SK-N-SH (cell line): ENCODE measurements at regions not wholly inside any gene's neighbourhood (a gene's known extent, or its start where the extent isn't known, plus 50 kb on each side); places are given as distances from the start of the nearest gene placed in this dataset.

Experiments used
- CTCF ChIA-PET: fragments of 300-600, 350-600 bp; formaldehyde crosslinking; extraction: SDS; loops from one replicate; lab custom pipeline; 2021; lab: Yijun Ruan, JAX
- POLR2A ChIA-PET: fragments of 350-600 bp; sonication (Branson Sonifier 250); formaldehyde crosslinking; extraction: SDS; loops from one replicate; lab custom pipeline; 2020; ENCODE audit warnings: antibody characterized with exemption, inconsistent platforms; lab: Yijun Ruan, JAX
- DNase-seq: peaks from one replicate; pipeline ENCODE4 v3.0.0; 2012
- H2AFZ ChIP-seq: fragments of 200-600 bp; sonication (generic); 2 replicates; pipeline ENCODE4 v1.8.1; 2016; ENCODE audit warnings: antibody characterized with exemption, mild to moderate bottlenecking, low read depth
- H3F3A ChIP-seq: fragments of 200-600 bp; sonication (generic); replicated peaks from 2 replicates; pipeline ENCODE3; 2016; ENCODE audit warnings: antibody characterized with exemption, mild to moderate bottlenecking; ENCODE audit not compliant: insufficient read depth
- H3K27ac ChIP-seq, 2 experiments: fragments of 200-500 bp in 1 of 2; fragments of 200-600 bp in 1 of 2; sonication (Bioruptor generic) in 1 of 2; sonication (generic), shearing (Covaris generic) in 1 of 2; 2 replicates each; pipeline versions ENCODE4 v1.5.1 to v1.6.1; 2014 to 2016; ENCODE audit warnings: low read depth in 2 of 2, inconsistent platforms in 1 of 2, low read length in 1 of 2, mild to moderate bottlenecking in 1 of 2, mixed read lengths in 1 of 2
- H3K27me3 ChIP-seq: fragments of 200-600 bp; sonication (generic), shearing (Covaris generic); 2 replicates; pipeline ENCODE4 v1.6.1; 2016; ENCODE audit warnings: mixed run types; ENCODE audit not compliant: insufficient read depth
- H3K36me3 ChIP-seq, 2 experiments: fragments of 200-500 bp in 1 of 2; fragments of 200-600 bp in 1 of 2; sonication (Bioruptor generic) in 1 of 2; sonication (generic) in 1 of 2; replicated peaks in 1 of 2; 2 replicates each; pipeline versions ENCODE3 to v1.5.1; 2014 to 2016; ENCODE audit warnings: low read length in 1 of 2, mild to moderate bottlenecking in 1 of 2; ENCODE audit not compliant: insufficient read depth in 2 of 2, control insufficient read depth in 1 of 2
- H3K4me1 ChIP-seq, 2 experiments: fragments of 200-500 bp in 1 of 2; fragments of 200-600 bp in 1 of 2; sonication (Bioruptor generic) in 1 of 2; sonication (generic), shearing (Covaris generic) in 1 of 2; 2 replicates each; pipeline versions ENCODE4 v1.5.1 to v1.6.1; 2014 to 2016; ENCODE audit warnings: low read depth in 1 of 2, low read length in 1 of 2, mixed run types in 1 of 2; ENCODE audit not compliant: insufficient read depth in 2 of 2, control insufficient read depth in 1 of 2
- H3K4me2 ChIP-seq: fragments of 200-600 bp; sonication (generic), shearing (Covaris generic); 2 replicates; pipeline ENCODE4 v1.6.1; 2017; ENCODE audit warnings: mixed run types
- H3K4me3 ChIP-seq, 2 experiments: fragments of 200-500 bp in 1 of 2; fragments of 200-600 bp in 1 of 2; sonication (Bioruptor generic) in 1 of 2; sonication (generic), shearing (Covaris generic) in 1 of 2; 2 replicates each; pipeline versions ENCODE4 v1.5.1 to v1.8.1; 2014 to 2016; ENCODE audit warnings: low read depth in 2 of 2, inconsistent platforms in 1 of 2, low read length in 1 of 2, mild to moderate bottlenecking in 1 of 2, mixed read lengths in 1 of 2, moderate library complexity in 1 of 2
- H3K79me2 ChIP-seq: fragments of 200-600 bp; sonication (generic); 2 replicates; pipeline ENCODE4 v1.8.1; 2017; ENCODE audit warnings: mild to moderate bottlenecking; ENCODE audit not compliant: insufficient read depth
- H3K9ac ChIP-seq: fragments of 200-600 bp; sonication (generic); 2 replicates; pipeline ENCODE4 v1.6.1; 2017; ENCODE audit warnings: mixed run types
- H3K9me2 ChIP-seq: fragments of 200-600 bp; sonication (generic); 2 replicates; pipeline ENCODE4 v1.6.1; 2017; ENCODE audit warnings: mixed run types
- H3K9me3 ChIP-seq: fragments of 200-600 bp; sonication (generic); 2 replicates; pipeline ENCODE4 v1.6.1; 2017; ENCODE audit warnings: mixed run types, mild to moderate bottlenecking, moderate library complexity
- H4K20me1 ChIP-seq: fragments of 200-600 bp; sonication (generic); 2 replicates; pipeline ENCODE4 v1.6.1; 2017; ENCODE audit warnings: mild to moderate bottlenecking, mixed run types; ENCODE audit not compliant: insufficient read depth
- CHD2 ChIP-seq: fragments of 150-350 bp; IDR thresholded peaks from 2 replicates; pipeline ENCODE4 v1.6.1; 2018; ENCODE audit warnings: low read length; ENCODE audit not compliant: partially characterized antibody
- EP300 ChIP-seq, 2 experiments: IDR thresholded peaks; 2 replicates each; pipeline versions ENCODE4 v1.4.0 to v1.6.1; 2012; ENCODE audit warnings: borderline replicate concordance in 1 of 2, low read depth in 1 of 2, low read length in 1 of 2
- FOSL2 ChIP-seq: IDR thresholded peaks from 2 replicates; pipeline ENCODE4 v1.4.0; 2012; ENCODE audit warnings: low read depth, mild to moderate bottlenecking, moderate library complexity, borderline replicate concordance
- GABPA ChIP-seq: IDR thresholded peaks from 2 replicates; pipeline ENCODE4 v1.4.0; 2012; ENCODE audit warnings: low read depth, mild to moderate bottlenecking
- GATA2 ChIP-seq: sonication (generic); formaldehyde crosslinking; IDR thresholded peaks from 2 replicates; pipeline ENCODE4 v1.5.0; 2020; ENCODE audit warnings: mild to moderate bottlenecking, missing genetic modification reagents
- JUND ChIP-seq: IDR thresholded peaks from 2 replicates; pipeline ENCODE4 v1.4.0; 2012
- MXI1 ChIP-seq: IDR thresholded peaks from 2 replicates; pipeline ENCODE4 v1.6.1; 2012; ENCODE audit warnings: mild to moderate bottlenecking, low read depth, low read length, improper control_type of control experiment
- NFIC ChIP-seq: IDR thresholded peaks from 2 replicates; pipeline ENCODE4 v1.4.0; 2012; ENCODE audit warnings: borderline replicate concordance
- NRF1 ChIP-seq: IDR thresholded peaks from 2 replicates; pipeline ENCODE4 v1.6.1; 2012; ENCODE audit warnings: low read depth, mild to moderate bottlenecking, low read length
- PBX3 ChIP-seq: IDR thresholded peaks from 2 replicates; pipeline ENCODE4; 2012
- POLR2AphosphoS5 ChIP-seq: IDR thresholded peaks from 2 replicates; pipeline ENCODE4 v1.6.1; 2012; ENCODE audit warnings: low read depth, low read length
- RAD21 ChIP-seq: IDR thresholded peaks from 2 replicates; pipeline ENCODE4 v1.6.1; 2012; ENCODE audit warnings: mild to moderate bottlenecking, low read length
- RCOR1 ChIP-seq: fragments of 150-350 bp; IDR thresholded peaks from 2 replicates; pipeline ENCODE4 v1.6.1; 2017; ENCODE audit warnings: antibody characterized with exemption, low read length
- RXRA ChIP-seq: IDR thresholded peaks from 2 replicates; pipeline ENCODE4 v1.4.0; 2012; ENCODE audit warnings: low read depth, mild to moderate bottlenecking, borderline replicate concordance
- SIN3A ChIP-seq: IDR thresholded peaks from 2 replicates; pipeline ENCODE4 v1.6.1; 2012; ENCODE audit warnings: low read depth, mild to moderate bottlenecking, low read length, moderate library complexity, borderline replicate concordance
- SMC3 ChIP-seq: IDR thresholded peaks from 2 replicates; pipeline ENCODE4 v1.6.1; 2012; ENCODE audit warnings: low read depth, low read length, improper control_type of control experiment
- TAF1 ChIP-seq: IDR thresholded peaks from 2 replicates; pipeline ENCODE4 v1.6.1; 2012; ENCODE audit warnings: low read depth, mild to moderate bottlenecking, low read length, moderate library complexity, borderline replicate concordance
- TCF12 ChIP-seq: IDR thresholded peaks from 2 replicates; pipeline ENCODE4 v1.4.0; 2012
- TEAD4 ChIP-seq: IDR thresholded peaks from 2 replicates; pipeline ENCODE4 v1.4.0; 2012; ENCODE audit warnings: mild to moderate bottlenecking, borderline replicate concordance; ENCODE audit not compliant: insufficient read depth
- USF1 ChIP-seq: IDR thresholded peaks from 2 replicates; pipeline ENCODE4 v1.4.0; 2012; ENCODE audit warnings: low read depth, borderline replicate concordance
- USF2 ChIP-seq: fragments of 150-350 bp; IDR thresholded peaks from 2 replicates; pipeline ENCODE4 v1.6.1; 2017; ENCODE audit warnings: antibody characterized with exemption, low read length, low read depth, borderline replicate concordance
- YY1 ChIP-seq: IDR thresholded peaks from 2 replicates; pipeline ENCODE4 v1.4.0; 2012; ENCODE audit warnings: low read depth, mild to moderate bottlenecking
- WGBS: methylation state at CpG from one replicate; pipeline ENCODE4 v1.1.6; 2017; ENCODE audit warnings: low lambda C conversion rate; 5-methylcytosine and 5-hydroxymethylcytosine counted together
- TF ChIP-seq, protein P1 (sequence below): fragments of 200-600 bp; sonication (generic); IDR thresholded peaks from 2 replicates; pipeline ENCODE4 v1.6.1; 2017; ENCODE audit warnings: antibody characterized with exemption, mild to moderate bottlenecking, moderate library complexity
- TF ChIP-seq, protein P2 (sequence below): IDR thresholded peaks from 2 replicates; pipeline ENCODE4 v1.4.0; 2012; ENCODE audit warnings: low read depth

GRCh38 chr2:58686776-58687175, 445.7 kb upstream of the FANCL start:
- no peak for DNase-seq
- H3K36me3 ChIP-seq: no peaks in the 10 kb centered on the region
- H3K9me3 ChIP-seq: no peaks in the 10 kb centered on the region
- CTCF ChIA-PET: interaction anchor here (0.7 to 1.1 kb wide), 2 partner anchors 53 to 1904 kb away, joined by 3 read pairs; no protein-coding TSS in a partner anchor
- H2AFZ ChIP-seq: no peak overlapping the region
- H3K4me2 ChIP-seq: no peak overlapping the region
- no peak overlapping the region for H3K27ac ChIP-seq
- WGBS: 76% methylated on average over 1 of the region's 1 CpG
- TF ChIP-seq RCOR1 (no peak), RXRA (no peak), TAF1 (no peak), FOSL2 (no peak), MXI1 (no peak), SMC3 (no peak), YY1 (no peak), NRF1 (no peak), JUND (no peak), CHD2 (no peak)
- H3F3A ChIP-seq: no peaks in the 10 kb centered on the region
- no peaks in the 10 kb centered on the region for H3K9me2 ChIP-seq
- no peaks in the 10 kb centered on the region for H3K27me3 ChIP-seq
- no peaks in the 10 kb centered on the region for H4K20me1 ChIP-seq
- no peak overlapping the region for H3K4me3 ChIP-seq
- no peaks in the 10 kb centered on the region for H3K79me2 ChIP-seq
- H3K4me1 ChIP-seq: no peaks in the 10 kb centered on the region
- H3K9ac ChIP-seq: no peak overlapping the region
- POLR2A ChIA-PET: no interaction called here

DNA sequence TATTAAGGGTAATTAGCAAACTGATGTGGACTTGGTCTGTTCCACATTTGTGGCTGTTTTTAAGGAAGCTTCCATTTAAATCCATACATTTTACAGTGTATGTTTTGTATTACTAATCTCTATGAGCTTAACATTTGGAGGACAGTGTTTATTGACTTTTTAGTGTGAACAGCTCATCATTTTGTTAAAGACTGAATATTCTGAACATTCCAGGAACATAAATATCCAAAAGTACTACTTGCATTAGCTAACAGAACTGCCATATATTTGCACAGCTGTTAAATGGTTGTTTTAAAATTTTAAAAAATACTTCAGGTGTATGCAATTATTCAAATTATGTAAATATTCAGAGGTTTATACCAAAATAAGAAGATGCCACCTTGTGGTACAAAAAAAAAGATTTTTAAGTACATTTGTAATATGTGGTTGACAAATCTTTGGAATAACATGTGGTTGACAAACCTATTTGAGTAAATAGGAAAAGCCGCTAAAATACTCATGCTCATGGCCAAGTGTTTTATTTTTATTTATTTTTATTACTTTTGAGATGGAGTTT, 439.7 kb upstream of the FANCL start:
- POLR2A ChIA-PET: no interaction called here
- Histone ChIP-seq H3K4me1 (no peaks in the 10 kb centered on the region; a peak in 1 of 4 replicates), H3K4me2 (no peak overlapping the region), H3K27me3 (no peaks in the 10 kb centered on the region), H3K9me3 (no peaks in the 10 kb centered on the region), H2AFZ (no peak overlapping the region), H3K9me2 (no peaks in the 10 kb centered on the region), H3K36me3 (no peaks in the 10 kb centered on the region), H3K4me3 (no peak overlapping the region), H3F3A (no peaks in the 10 kb centered on the region), H3K79me2 (no peaks in the 10 kb centered on the region), H3K9ac (no peak overlapping the region), H4K20me1 (no peaks in the 10 kb centered on the region), H3K27ac (no peak overlapping the region)
- DNase-seq: no peak
- CTCF ChIA-PET: interaction anchor here (0.6 to 2.2 kb wide), 18 partner anchors 10 to 937 kb away, joined by 3 to 16 read pairs (median 4); no protein-coding TSS in a partner anchor
- WGBS: 86% methylated on average over 1 of the region's 1 CpG
- TF ChIP-seq SIN3A (no peak), RAD21 (peak; percentile 23; the same call in 1 of the 2 replicates), RXRA (no peak), PBX3 (no peak), YY1 (no peak), NFIC (no peak), GABPA (no peak), USF1 (no peak), USF2 (no peak), POLR2AphosphoS5 (no peak), TCF12 (no peak), SMC3 (0 out of 2 replicates have a peak, but pooled peaks have one; percentile 12), GATA2 (CRISPR knock-in tag) (no peak), JUND (no peak), EP300 (IDR thresholded peaks at IDR 0.05; ENCODE audit: borderline replicate concordance in 1 of 2, low read depth in 1 of 2, low read length in 1 of 2) (no peak), TEAD4 (no peak), MXI1 (no peak), NRF1 (no peak)
- TF ChIP-seq, protein P1, sequence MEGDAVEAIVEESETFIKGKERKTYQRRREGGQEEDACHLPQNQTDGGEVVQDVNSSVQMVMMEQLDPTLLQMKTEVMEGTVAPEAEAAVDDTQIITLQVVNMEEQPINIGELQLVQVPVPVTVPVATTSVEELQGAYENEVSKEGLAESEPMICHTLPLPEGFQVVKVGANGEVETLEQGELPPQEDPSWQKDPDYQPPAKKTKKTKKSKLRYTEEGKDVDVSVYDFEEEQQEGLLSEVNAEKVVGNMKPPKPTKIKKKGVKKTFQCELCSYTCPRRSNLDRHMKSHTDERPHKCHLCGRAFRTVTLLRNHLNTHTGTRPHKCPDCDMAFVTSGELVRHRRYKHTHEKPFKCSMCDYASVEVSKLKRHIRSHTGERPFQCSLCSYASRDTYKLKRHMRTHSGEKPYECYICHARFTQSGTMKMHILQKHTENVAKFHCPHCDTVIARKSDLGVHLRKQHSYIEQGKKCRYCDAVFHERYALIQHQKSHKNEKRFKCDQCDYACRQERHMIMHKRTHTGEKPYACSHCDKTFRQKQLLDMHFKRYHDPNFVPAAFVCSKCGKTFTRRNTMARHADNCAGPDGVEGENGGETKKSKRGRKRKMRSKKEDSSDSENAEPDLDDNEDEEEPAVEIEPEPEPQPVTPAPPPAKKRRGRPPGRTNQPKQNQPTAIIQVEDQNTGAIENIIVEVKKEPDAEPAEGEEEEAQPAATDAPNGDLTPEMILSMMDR: peak; percentile 44
- TF ChIP-seq, protein P2, sequence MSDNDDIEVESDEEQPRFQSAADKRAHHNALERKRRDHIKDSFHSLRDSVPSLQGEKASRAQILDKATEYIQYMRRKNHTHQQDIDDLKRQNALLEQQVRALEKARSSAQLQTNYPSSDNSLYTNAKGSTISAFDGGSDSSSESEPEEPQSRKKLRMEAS: no peak
